Stimulated activated CD4-positive, alpha-beta T cell treated with anti-CD3 and anti-CD28 coated beads, TNF-alpha, amount 100 ng/mL, for 4 hours (primary cell): ENCODE measurements at regions not wholly inside any gene's neighbourhood (a gene's known extent, or its start where the extent isn't known, plus 50 kb on each side); places are given as distances from the start of the nearest gene placed in this dataset.

Source experiments
- DNase-seq, 3 experiments: peaks; one replicate each; pipeline ENCODE4 v3.0.0-alpha.2; 2020; ENCODE audit warnings: low read depth in 3 of 3

DNA sequence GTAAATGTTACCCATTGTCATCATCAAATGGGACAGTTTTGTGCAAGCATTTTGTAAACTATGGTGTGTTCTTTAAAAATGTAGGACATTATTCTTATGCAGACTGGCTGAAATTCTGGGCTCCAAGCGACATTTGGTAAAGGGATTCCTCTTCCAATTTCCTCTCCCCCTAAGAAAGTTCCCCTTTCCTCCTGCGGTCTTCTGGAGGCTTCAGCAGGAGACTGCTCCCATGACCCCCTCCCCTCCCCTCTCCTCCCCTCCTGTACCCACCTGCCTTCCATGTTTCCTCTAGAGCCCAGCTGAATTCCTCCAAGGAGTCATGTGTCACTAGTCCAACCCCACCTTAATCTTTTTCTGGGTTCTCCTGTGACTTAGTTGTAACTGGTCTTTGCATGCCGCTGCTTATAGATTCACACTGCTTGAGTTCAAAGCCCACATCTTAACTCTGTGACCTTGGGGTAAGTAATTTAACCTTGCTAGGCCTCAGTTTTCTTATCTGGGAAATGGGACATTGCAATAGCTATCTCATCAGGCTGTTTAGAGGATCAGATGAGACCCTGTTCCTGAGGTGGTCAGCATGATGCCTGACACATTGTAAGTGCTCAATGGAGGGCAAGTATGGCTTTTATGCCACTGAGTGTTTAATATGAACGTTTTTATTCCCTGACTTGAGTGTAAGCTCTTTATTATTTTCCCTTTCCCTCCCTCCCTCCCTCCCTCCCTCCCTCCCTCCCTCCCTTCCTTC lies 69.9 kb upstream of the WDR26 start:
- no peak for DNase-seq

DNA sequence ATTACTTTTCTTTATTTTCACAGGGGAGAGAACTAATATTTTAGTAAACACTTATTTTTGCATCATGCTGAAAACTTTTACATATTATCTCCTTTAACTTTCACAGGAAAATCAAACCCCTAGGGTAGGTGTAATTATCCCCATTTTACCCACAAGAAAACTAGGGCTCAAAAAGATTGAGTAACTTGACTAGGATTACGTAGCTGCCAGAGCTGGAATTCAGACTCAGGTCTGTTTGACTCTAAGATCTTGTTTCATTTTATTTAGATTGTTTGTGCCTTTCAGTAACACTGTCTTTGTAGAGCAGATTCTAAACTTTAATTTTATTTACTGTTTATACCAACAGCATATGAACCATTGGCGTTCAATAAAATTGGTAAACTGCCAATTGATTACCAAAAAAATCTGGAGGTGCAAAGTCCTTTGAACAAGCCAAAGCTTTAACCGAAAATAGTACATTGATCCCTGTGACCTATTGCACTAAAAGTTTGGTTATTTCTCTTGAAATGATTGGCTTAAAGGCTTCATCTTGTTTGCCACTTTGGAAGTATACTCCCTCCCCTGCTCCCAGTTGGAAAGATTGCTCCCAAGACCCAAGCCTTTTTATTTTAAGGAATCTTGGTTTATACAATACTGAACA lies 71.0 kb upstream of the WDR26 start:
- no peak for DNase-seq

- DNase-seq: no peak
These were observed 71.7 kb upstream of the WDR26 start for GRCh38 chr1:224506141-224506814.

- DNase-seq: no peak
These were observed 73.3 kb upstream of the WDR26 start for GRCh38 chr1:224507771-224508523.

DNA sequence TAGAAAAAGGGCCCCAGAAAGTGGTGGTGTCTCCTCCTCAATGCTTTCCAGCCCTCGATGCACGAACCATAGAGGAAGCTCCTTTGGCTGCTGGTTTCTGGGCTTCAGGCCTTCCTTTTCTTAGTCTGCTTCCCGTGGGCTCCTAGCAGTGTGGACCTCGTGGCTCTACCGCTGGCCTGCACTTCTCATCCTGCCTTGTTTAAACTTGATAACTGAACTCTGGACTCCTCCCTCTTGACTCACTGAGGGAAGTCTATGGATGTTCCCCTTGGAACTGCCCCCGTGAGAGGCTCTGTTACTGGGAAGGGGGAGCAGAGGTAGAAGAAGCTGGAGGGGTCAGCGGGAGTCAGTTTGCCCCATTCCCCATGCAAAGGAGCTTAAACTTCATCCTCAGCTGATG lies 75.3 kb upstream of the WDR26 start:
- DNase-seq: no peak

DNA sequence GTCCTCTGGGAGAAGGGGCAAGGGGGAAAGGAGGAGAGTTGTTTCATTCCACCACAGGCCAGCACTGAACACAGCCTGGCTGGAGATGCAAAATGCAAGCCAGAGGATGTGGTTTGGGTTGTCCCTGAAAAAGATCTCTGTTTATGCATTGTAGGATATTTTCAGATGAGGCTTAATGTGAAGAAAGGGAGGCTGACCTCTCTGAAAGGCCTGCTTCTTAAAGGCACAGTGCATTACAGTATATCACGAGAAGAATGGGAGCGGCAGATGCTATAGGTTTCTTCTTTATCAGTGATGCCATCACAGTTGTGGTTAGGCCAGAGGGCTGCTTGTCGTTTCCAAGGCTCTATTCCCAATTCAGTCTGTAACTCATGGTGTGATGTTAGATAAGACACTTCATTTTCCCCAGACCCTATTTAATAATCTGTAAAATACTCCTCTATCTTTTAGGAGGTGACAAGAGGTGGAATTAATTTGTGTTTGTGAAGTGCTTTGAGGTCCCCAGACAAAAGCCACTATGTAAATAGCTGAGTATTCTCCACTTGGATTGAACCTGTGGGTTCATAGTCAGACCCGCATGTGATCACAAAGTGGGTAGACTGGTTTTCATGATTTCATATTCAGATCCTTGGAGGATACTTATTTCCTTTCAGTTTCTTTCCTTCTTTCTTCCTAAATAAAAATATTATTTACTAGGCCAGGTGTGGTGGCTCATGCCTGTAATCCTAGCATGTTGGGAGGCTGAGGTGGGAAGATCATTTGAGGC lies 76.5 kb upstream of the WDR26 start:
- no peak for DNase-seq

DNA sequence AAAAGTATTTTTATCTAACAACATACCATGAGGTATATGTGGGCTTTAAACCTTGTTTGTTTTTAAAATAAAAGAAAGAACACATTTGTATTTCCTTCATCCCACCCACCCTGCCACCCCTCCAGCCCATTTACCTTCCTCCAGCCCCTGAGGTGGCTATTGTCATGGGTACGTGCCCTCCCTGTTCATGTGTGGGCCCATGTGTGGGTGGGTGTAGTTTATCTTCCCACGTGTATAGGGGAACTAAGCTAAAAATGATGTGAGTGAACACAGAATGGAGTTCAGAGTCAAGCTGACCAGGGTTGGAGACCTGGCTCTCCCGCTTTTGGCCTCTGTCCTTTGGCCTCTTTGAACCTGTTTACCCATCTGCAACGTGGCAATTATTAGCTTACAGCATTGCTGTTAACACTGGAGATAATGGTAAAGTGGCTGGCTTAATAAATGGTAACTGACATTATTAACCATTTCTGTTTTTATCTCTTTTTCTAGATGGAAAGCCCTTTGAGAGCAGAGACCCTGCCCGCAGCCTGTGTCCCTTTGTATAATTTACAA lies 78.1 kb upstream of the WDR26 start:
- DNase-seq: no peak

DNA sequence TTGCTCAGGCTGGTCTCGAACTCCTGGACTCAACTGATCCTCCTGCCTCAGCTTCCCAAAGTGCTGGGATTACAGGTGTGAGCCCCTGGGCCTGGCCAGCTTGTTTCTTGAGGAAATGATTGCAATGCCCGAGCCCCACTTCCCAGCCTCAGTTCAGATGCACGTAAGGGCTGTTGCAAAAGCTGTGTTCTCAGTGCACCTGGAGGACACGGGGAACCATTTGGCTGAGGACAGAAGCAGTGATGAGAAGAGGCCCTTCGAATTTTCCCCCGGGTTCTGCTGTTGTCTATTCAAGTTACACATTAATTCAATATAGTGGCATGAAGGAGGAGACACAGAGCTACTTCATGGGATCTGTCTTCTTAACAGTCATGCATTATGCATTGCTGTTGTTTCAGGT lies 78.8 kb upstream of the WDR26 start:
- DNase-seq: no peak

GRCh38 chr1:224513787-224514209 lies 79.2 kb upstream of the WDR26 start:
- DNase-seq: peak; percentile 66 to 78 (median 71)

DNA sequence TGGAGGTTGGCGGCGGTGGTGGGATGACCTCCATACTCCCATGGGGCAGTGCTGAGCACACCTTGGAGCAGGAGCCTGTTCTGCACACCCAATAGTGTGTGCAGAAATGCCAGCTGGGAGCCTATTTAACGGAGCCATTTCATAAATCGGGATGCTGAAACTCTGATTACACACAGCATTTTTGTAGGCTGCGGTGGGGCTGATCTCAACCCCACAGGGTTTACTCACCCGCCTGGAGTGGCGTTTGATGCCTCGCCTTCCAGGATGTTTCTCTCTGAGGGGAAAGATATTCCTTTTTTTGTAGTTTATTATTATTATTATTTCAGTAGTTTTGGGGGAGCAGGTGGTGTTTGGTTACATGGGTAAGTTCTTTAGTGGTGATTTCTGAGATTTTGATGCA lies 82.6 kb upstream of the WDR26 start:
- DNase-seq: no peak

DNA sequence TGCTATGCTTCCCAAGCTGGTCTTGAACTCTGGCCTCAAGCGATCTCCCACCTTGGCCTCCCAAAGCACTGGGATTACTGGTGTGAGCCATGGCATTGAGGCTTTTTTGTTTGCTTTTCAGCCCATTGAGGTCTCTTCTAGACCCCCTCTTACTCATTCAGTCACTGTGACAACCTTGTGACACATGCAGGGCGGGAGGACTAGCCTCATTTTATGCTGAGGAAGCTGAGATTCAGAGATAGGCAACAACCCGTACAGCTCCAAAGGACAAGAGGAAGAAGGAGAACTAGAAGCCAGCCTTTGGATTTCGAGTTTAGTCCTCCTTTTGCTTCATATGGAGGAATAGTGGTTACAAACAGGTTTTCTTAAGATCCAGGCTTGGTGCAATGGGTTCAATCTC lies 83.9 kb upstream of the WDR26 start:
- no peak for DNase-seq

- DNase-seq: no peak
These were observed 85.3 kb upstream of the WDR26 start for GRCh38 chr1:224519874-224520273.

DNA sequence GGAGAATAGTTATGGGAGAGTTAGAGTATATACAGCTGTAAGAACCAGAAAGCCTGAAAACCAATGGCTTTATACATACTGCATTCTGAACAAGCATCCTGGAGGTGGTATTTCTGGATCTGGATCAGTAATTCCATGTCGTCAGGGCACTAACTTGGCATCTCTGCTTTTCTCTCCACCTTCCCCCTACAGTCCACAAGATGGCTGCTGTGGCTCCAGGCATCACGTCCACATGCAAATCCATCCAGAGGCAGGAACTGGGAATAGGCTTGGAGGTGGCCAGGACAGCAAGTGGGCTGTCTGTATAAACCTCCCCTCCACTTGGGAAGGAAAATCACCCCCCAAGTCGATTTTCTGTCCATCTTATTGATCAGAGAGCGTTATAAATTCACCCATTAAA lies 86.2 kb upstream of the WDR26 start:
- no peak for DNase-seq

DNA sequence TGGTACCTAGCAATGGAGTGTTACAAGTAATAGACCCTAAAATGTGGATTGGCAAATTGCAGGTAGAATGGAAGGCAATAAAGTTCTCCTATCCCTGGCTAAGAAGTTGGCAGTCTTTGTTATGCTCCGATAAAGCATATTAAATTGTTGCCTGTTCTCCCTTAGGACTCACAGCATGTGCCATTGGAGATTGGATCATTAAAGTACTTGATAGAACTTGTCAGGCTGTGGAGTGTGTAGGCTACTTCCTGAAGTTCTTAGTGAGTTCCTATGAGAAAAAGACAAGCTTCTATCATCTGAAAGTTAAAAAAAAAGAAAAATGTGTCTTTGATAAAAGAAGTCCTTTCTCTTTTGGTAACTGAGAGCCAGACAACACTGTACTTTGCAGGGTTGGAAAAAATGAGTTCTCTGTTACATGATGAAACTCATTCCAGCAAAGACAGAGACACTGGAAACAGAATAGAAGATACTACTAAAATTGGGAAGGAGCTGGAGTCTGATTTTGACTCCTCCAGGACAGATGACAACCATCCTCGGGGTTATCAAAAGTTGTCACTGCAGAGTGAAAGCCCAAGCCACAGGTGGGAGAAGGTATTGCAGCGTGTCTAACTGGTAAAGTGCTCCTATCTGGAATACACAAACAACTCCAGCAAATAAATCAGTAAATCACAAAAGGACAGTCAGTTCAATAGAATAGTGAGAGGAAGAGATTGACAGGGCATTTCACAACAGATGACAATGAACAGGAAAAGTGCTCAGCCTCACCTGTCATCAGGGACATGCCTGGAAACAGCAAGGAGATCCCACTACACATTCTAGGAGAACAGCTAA lies 87.5 kb upstream of the WDR26 start:
- DNase-seq: no peak

- DNase-seq: no peak
These were observed 89.1 kb upstream of the WDR26 start for GRCh38 chr1:224523676-224524075.

GRCh38 chr1:224524679-224525078 lies 90.1 kb upstream of the WDR26 start:
- no peak for DNase-seq

DNA sequence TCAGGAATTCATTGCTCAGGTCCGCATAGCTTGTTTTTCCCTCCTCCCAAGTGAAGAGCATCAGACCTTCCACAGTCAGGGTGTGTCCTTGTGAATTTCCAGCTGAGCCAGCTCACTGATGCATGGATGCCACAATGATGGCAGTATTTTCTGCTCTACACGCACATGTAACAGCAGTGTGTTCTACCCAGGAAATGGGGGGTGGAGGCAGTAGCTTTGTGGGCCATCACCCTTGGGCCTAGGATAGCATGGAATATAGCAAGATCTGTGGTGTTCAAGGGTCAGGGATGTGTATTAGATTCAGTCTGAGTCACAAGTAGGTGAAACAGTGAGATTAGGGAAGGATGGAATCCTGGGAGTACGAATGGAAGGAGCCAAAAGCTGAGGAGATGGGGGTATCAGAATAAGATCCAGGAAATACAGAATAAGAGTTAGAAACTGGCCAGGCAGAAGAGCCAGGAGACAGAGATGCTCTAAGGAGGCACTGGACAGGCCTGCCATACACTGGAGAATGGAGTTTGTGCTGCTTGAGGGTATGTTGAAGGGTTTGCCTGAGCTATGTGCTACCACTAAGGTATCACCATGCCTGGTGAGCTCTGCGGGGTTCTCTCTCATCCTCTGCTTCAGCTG lies 90.6 kb upstream of the CNIH3 start:
- DNase-seq: no peak

DNA sequence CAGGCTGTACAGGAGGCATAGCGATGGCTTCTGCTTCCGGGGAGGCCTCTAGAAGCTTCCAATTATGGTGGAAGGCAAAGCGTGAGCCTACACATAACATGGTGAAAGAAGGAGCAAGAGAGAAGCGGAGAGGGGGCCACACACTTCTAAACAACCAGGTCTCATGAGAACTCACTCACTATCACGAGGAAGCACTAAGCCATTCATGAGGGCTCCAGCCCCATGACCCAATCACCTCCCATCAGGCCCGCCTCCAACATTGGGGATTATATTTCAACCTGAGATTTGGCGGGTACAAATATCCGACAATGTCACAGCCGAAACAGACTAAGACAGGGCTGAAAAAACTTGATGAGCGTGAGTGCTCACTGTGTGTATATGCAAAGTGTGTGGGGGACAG lies 89.3 kb upstream of the CNIH3 start:
- DNase-seq: no peak

DNA sequence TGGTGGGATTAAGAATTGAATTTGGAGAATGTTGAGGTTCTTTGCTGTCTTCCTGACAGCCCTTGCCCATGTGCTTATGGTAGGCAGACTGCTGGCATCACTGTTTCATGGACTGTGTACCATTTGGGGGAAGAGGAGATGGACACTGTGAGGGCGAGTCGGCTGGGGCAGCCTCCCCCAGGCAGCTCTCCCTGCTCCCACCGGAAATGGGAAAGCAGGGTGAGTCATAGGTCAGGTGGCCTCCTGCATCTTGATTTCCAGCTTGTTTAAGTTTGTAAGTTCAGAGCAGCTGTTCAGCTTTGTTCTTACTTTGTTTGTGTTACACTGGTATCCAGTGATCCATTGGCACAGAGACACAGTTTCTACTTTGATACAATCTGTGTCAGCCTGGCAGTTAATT lies 87.2 kb upstream of the CNIH3 start:
- DNase-seq: no peak

GRCh38 chr1:224529844-224530243 lies 86.3 kb upstream of the CNIH3 start:
- DNase-seq: no peak
